Esophagus squamous epithelium (tissue), 5 donors: ENCODE measurements at regions not wholly inside any gene's neighbourhood (a gene's known extent, or its start where the extent isn't known, plus 50 kb on each side); places are given as distances from the start of the nearest gene placed in this dataset.

Experiments
- DNase-seq: peaks from one replicate; lab custom pipeline; 2025; lab: John Stamatoyannopoulos, UW
- H3K27ac ChIP-seq, 4 donors: fragments of 200-600 bp; sonication (generic); one replicate each; pipeline ENCODE4 v1.5.1; 2016 to 2019; ENCODE audit warnings: mild to moderate bottlenecking in 1 of 4
- H3K27me3 ChIP-seq, 4 donors: fragments of 200-600 bp; sonication (generic); 1 replicate in 3 of 4; 2 replicates in 1 of 4; pipeline versions ENCODE4 v1.5.1 to v1.6.0; 2017 to 2021; ENCODE audit warnings: antibody characterized with exemption in 1 of 4
- H3K36me3 ChIP-seq, 3 donors: fragments of 200-600 bp; sonication (generic); one replicate each; pipeline ENCODE4 v1.5.1; 2016 to 2019
- H3K4me1 ChIP-seq, 3 donors: fragments of 200-600 bp; sonication (generic); one replicate each; pipeline ENCODE4 v1.5.1; 2017 to 2019
- H3K4me3 ChIP-seq, 4 donors: fragments of 200-600 bp; sonication (generic); 1 replicate in 3 of 4; 2 replicates in 1 of 4; pipeline ENCODE4 v1.5.1; 2016 to 2019; ENCODE audit warnings: mild to moderate bottlenecking in 2 of 4, moderate library complexity in 1 of 4
- H3K9me3 ChIP-seq, 3 donors: fragments of 200-600 bp; sonication (generic); one replicate each; pipeline ENCODE4 v1.5.1; 2016 to 2019
- CTCF ChIP-seq, 6 experiments: fragments of 450-650 bp in 4 of 6; fragments of 200-600 bp in 2 of 6; sonication (generic) in 2 of 6; IDR thresholded peaks; one replicate each; pipeline ENCODE4 v1.5.1; 2016 to 2019; ENCODE audit warnings: antibody characterized with exemption in 6 of 6, mild to moderate bottlenecking in 4 of 6, moderate library complexity in 4 of 6
- POLR2A ChIP-seq, 4 donors: fragments of 450-650 bp; IDR thresholded peaks; one replicate each; pipeline ENCODE4 v1.6.1; 2017; ENCODE audit warnings: antibody characterized with exemption in 4 of 4, mild to moderate bottlenecking in 4 of 4, moderate library complexity in 3 of 4
- WGBS, 2 donors: methylation state at CpG; one replicate each; pipeline ENCODE4 v1.1.5; 2018; 5-methylcytosine and 5-hydroxymethylcytosine counted together
- intact Hi-C: fragments of 100-400 bp; cut with DNase I; formaldehyde crosslinking; loops from one replicate; pipeline ENCODE4 v1.15.0; 2022
- donor health status: DM: yes; HTN: yes; CAD: no.

DNA sequence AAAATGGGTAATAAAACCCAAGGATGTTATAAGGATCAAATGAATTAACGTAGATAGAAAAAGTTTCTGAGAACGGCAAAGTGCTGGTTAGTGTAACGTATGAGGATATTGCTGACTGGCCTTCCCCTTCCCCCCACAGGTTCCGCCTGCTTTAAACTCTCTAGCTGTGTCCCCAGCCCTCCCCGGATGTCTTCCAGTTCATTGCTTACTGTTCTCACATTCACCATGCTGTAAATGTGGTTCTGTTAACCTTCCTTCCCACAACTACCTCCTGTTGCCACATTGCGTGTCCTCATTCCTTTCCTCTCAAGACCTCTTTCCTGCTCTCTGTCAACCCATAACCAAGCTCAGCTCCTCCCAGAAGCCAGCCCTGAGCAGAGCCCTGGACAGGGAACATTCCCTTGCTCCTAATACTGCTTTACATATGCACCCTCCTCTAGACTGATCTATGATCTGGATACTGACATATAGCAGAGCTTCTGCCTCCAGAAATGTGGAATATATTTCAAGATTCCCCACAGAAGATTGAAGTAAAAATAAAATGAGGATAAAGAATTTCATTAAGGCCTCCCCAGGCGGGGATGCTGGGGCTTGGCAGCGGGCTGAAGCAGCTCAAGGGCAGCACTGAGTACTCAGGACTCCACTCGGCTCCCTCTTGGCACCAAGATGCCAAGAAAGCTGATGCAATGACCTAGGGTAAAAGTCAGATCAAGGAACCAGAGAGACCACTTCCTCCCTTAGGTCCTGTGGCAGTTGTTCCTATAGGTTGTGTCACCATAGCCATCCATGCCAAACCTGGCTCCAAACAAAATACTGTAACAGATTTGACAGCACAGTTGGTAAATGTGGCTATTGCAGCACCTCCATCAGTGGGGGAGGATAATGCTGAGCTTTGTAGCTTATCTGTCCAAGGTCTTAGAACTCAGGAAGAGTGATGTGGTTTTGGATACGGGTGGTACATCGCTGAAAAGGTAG, 136.4 kb upstream of the PIK3C3 start:
- intact Hi-C loops = no loop called here
- no peak for TF ChIP-seq POLR2A (IDR thresholded peaks at IDR 0.05)
- TF ChIP-seq CTCF (IDR thresholded peaks at IDR 0.05) = no peak
- no peaks in the 10 kb centered on the region for H3K9me3 ChIP-seq
- 73 to 80% methylated on average over 10 to 11 of the region's 11 CpGs for WGBS, 2 donors
- no peak overlapping the region for H3K27ac ChIP-seq
- no peaks in the 10 kb centered on the region for H3K36me3 ChIP-seq
- no peaks in the 10 kb centered on the region for H3K27me3 ChIP-seq
- H3K4me1 ChIP-seq = no peaks in the 10 kb centered on the region
- no peak for DNase-seq
- H3K4me3 ChIP-seq = no peak overlapping the region

GRCh38 chr18:41814651-41815050, 140.4 kb upstream of the PIK3C3 start:
- Histone ChIP-seq H3K27ac (no peak overlapping the region), H3K36me3 (no peaks in the 10 kb centered on the region), H3K27me3 (no peaks in the 10 kb centered on the region), H3K4me1 (no peaks in the 10 kb centered on the region), H3K4me3 (no peak overlapping the region), H3K9me3 (no peaks in the 10 kb centered on the region)
- no peak for DNase-seq
- WGBS, 2 donors = 52 to 60% methylated on average over 2 of the region's 2 CpGs
- TF ChIP-seq POLR2A (IDR thresholded peaks at IDR 0.05) (no peak), CTCF (IDR thresholded peaks at IDR 0.05) (no peak)
- intact Hi-C loops = no loop called here

- no peak overlapping the region for H3K4me3 ChIP-seq
- WGBS, 2 donors = 40 to 49% methylated on average over 2 of the region's 2 CpGs
- no peaks in the 10 kb centered on the region for H3K4me1 ChIP-seq
- no peaks in the 10 kb centered on the region for H3K9me3 ChIP-seq
- no peaks in the 10 kb centered on the region for H3K36me3 ChIP-seq
- intact Hi-C loops = no loop called here
- no peak overlapping the region for H3K27ac ChIP-seq
- TF ChIP-seq POLR2A (IDR thresholded peaks at IDR 0.05) = no peak
- TF ChIP-seq CTCF (IDR thresholded peaks at IDR 0.05) = no peak
- no peak for DNase-seq
- no peaks in the 10 kb centered on the region for H3K27me3 ChIP-seq
Measured at GRCh38 chr18:41809652-41810051, 145.4 kb upstream of the PIK3C3 start.

GRCh38 chr18:41805341-41805740, 149.7 kb upstream of the PIK3C3 start:
- intact Hi-C loops = no loop called here
- Histone ChIP-seq H3K4me1 (no peaks in the 10 kb centered on the region), H3K36me3 (no peaks in the 10 kb centered on the region), H3K27ac (no peak overlapping the region), H3K4me3 (no peak overlapping the region), H3K9me3 (no peaks in the 10 kb centered on the region), H3K27me3 (no peaks in the 10 kb centered on the region)
- TF ChIP-seq POLR2A (IDR thresholded peaks at IDR 0.05) (no peak), CTCF (IDR thresholded peaks at IDR 0.05) (no peak)
- 62 to 75% methylated on average over 3 of the region's 3 CpGs for WGBS, 2 donors
- no peak for DNase-seq

- intact Hi-C loops = no loop called here
- Histone ChIP-seq H3K4me3 (no peak overlapping the region), H3K4me1 (no peaks in the 10 kb centered on the region), H3K9me3 (no peaks in the 10 kb centered on the region), H3K27ac (no peak overlapping the region), H3K27me3 (no peaks in the 10 kb centered on the region), H3K36me3 (no peaks in the 10 kb centered on the region)
- WGBS, 2 donors = 37 to 83% methylated on average over 1 to 2 of the region's 2 CpGs
- no peak for TF ChIP-seq CTCF (IDR thresholded peaks at IDR 0.05)
- no peak for TF ChIP-seq POLR2A (IDR thresholded peaks at IDR 0.05)
- no peak for DNase-seq
Measured at GRCh38 chr18:41798879-41799278, 156.2 kb upstream of the PIK3C3 start.
